Osteocyte (in vitro differentiated cells): ENCODE measurements at regions not wholly inside any gene's neighbourhood (a gene's known extent, or its start where the extent isn't known, plus 50 kb on each side); places are given as distances from the start of the nearest gene placed in this dataset.
A peak's percentile ranks its signal among the peaks of the same experiment; 100 is the strongest.

Experiments
- DNase-seq: peaks from one replicate; pipeline ENCODE4 v3.0.0; 2021; ENCODE audit warnings: mixed read lengths; ENCODE audit not compliant: unreplicated experiment; ENCODE audit errors: extremely low spot score
- H3K27ac Mint-ChIP-seq: one replicate; pipeline ENCODE4 v1.8.0; 2021; ENCODE audit warnings: mild to moderate bottlenecking, mixed read lengths; ENCODE audit not compliant: unreplicated experiment
- H3K27me3 Mint-ChIP-seq: one replicate; pipeline ENCODE4 v1.8.0; 2021; ENCODE audit warnings: mixed read lengths; ENCODE audit not compliant: unreplicated experiment
- H3K36me3 Mint-ChIP-seq: one replicate; pipeline ENCODE4 v1.8.0; 2021; ENCODE audit warnings: mixed read lengths; ENCODE audit not compliant: unreplicated experiment
- H3K4me1 Mint-ChIP-seq: one replicate; pipeline ENCODE4 v1.8.0; 2021; ENCODE audit warnings: mixed read lengths; ENCODE audit not compliant: unreplicated experiment
- H3K4me3 Mint-ChIP-seq: one replicate; pipeline ENCODE4 v1.8.0; 2021; ENCODE audit warnings: mild to moderate bottlenecking, moderate library complexity, mixed read lengths; ENCODE audit not compliant: unreplicated experiment
- H3K9me3 Mint-ChIP-seq: one replicate; pipeline ENCODE4 v1.8.0; 2021; ENCODE audit warnings: mixed read lengths; ENCODE audit not compliant: unreplicated experiment
- TF ChIP-seq, protein P1 (sequence below): fragments of 200-600 bp; sonication (generic); IDR thresholded peaks from 2 replicates; pipeline ENCODE4 v1.5.0; 2021; ENCODE audit warnings: antibody characterized with exemption, mild to moderate bottlenecking, moderate library complexity

DNA sequence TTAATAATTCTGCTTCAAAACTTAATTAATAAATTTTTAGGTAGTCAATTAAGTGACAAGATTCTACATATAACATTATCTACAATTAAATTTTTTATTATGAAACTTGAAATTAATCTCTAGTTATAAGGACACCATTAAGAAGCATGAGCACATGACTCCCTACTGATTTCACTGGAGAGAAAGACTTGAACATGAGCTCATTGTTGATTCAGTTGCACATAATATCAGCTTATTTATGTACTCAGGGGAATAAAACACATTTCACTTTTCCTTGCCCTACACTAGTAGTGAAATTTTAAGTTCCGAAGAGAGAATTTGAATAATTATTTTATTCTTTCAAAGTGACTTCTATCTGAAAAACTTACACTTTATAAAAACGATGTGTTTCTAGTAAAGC, 370.2 kb upstream of the EPHA7 start:
- TF ChIP-seq, protein P1, sequence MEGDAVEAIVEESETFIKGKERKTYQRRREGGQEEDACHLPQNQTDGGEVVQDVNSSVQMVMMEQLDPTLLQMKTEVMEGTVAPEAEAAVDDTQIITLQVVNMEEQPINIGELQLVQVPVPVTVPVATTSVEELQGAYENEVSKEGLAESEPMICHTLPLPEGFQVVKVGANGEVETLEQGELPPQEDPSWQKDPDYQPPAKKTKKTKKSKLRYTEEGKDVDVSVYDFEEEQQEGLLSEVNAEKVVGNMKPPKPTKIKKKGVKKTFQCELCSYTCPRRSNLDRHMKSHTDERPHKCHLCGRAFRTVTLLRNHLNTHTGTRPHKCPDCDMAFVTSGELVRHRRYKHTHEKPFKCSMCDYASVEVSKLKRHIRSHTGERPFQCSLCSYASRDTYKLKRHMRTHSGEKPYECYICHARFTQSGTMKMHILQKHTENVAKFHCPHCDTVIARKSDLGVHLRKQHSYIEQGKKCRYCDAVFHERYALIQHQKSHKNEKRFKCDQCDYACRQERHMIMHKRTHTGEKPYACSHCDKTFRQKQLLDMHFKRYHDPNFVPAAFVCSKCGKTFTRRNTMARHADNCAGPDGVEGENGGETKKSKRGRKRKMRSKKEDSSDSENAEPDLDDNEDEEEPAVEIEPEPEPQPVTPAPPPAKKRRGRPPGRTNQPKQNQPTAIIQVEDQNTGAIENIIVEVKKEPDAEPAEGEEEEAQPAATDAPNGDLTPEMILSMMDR = no peak
- DNase-seq = no peak
- Mint-ChIP-seq H3K27ac (peak overlapping the region; percentile 90), H3K36me3 (peaks cover 19% of the 10 kb centered on the region), H3K4me1 (peaks cover 86% of the 10 kb centered on the region), H3K27me3 (no peaks in the 10 kb centered on the region), H3K4me3 (no peak overlapping the region), H3K9me3 (no peaks in the 10 kb centered on the region)

DNA sequence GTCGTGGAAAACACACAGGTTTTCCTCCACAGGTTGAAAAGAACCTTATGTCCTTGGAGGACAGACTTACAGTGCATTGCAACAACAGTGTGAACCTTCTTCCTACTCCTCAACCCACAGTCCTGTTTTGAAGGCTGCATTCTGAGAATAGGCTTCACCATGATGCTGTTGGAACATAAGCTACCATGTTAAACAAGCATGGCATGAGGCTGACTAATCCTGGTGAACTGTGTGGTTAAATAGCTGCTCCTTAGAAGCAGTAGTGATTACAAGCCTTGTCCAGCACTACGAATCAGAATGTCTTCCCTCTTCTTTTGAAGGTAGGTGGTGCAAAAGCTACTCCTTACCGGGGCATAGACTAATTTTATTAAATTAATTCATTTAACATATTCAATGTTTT, 368.5 kb upstream of the EPHA7 start:
- H3K4me1 Mint-ChIP-seq = peaks cover 84% of the 10 kb centered on the region
- peak overlapping the region; percentile 100 for H3K27ac Mint-ChIP-seq
- TF ChIP-seq, protein P1 = no peak
- no peaks in the 10 kb centered on the region for H3K27me3 Mint-ChIP-seq
- H3K9me3 Mint-ChIP-seq = no peaks in the 10 kb centered on the region
- H3K36me3 Mint-ChIP-seq = peaks cover 18% of the 10 kb centered on the region
- DNase-seq = no peak
- no peak overlapping the region for H3K4me3 Mint-ChIP-seq

DNA sequence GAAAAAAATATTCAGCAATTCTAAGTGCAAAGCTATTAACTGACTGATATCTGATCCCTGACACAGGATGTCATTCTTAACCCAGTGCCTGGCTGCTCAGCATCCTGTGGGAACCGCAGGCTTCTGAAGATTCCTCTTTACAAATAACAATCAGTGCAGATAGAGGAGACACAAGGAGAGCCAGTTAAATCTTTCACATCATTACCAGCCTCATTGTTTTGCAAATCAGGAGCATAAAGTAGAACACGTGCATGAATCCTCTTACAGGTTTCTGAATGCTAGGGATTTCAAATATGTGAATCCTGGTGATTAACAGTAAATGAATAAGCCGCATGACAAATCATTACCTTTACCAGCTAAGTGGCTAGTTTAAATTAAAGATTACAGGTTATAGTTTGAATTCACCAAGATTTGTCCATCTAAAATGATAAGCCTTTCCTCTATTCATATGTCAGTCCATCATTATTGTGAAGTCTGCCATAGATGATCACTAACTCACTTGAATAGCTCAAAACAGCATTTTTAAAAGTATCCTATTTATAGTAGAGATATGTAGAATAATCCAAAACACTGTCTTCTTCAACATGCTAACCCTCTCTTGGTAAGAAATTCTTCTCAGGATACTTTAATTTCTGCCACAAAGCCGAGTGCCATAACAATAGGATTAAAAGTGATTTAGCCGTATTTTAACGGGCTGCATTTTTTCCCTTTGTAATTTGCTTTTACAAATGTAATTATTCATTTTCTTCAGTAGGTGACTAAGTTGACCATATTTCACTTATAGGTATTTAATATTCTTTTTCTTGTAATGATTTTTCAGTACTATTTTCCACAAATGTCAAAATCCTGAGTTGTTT, 367.3 kb upstream of the EPHA7 start:
- H3K27ac Mint-ChIP-seq = peak overlapping the region; percentile 100
- no peaks in the 10 kb centered on the region for H3K9me3 Mint-ChIP-seq
- H3K4me1 Mint-ChIP-seq = peaks cover 86% of the 10 kb centered on the region
- TF ChIP-seq, protein P1 = no peak
- peak overlapping the region; percentile 50 for H3K4me3 Mint-ChIP-seq
- no peaks in the 10 kb centered on the region for H3K27me3 Mint-ChIP-seq
- no peak for DNase-seq
- H3K36me3 Mint-ChIP-seq = peaks cover 18% of the 10 kb centered on the region

DNA sequence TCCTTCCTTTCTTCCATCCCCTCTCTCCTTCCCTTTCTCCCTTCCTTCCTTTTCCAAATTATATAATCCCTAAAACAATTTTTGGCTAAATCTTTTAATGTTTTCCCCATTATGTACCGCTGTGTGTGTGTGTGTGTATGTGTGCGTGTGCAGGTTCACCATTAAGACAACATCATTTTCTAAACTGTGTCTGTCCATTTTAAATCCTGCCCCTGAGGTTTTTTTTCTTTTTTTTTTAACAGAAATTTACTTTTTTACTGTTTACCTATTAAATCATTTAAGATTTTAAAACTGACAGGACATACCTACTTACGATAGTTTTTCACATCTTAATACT, 366.3 kb upstream of the EPHA7 start:
- H3K27me3 Mint-ChIP-seq = no peaks in the 10 kb centered on the region
- H3K4me1 Mint-ChIP-seq = peaks cover 85% of the 10 kb centered on the region
- DNase-seq = no peak
- H3K27ac Mint-ChIP-seq = peak overlapping the region; percentile 100
- H3K36me3 Mint-ChIP-seq = peaks cover 22% of the 10 kb centered on the region
- TF ChIP-seq, protein P1 = no peak
- H3K9me3 Mint-ChIP-seq = no peaks in the 10 kb centered on the region
- peak overlapping the region; percentile 67 for H3K4me3 Mint-ChIP-seq

DNA sequence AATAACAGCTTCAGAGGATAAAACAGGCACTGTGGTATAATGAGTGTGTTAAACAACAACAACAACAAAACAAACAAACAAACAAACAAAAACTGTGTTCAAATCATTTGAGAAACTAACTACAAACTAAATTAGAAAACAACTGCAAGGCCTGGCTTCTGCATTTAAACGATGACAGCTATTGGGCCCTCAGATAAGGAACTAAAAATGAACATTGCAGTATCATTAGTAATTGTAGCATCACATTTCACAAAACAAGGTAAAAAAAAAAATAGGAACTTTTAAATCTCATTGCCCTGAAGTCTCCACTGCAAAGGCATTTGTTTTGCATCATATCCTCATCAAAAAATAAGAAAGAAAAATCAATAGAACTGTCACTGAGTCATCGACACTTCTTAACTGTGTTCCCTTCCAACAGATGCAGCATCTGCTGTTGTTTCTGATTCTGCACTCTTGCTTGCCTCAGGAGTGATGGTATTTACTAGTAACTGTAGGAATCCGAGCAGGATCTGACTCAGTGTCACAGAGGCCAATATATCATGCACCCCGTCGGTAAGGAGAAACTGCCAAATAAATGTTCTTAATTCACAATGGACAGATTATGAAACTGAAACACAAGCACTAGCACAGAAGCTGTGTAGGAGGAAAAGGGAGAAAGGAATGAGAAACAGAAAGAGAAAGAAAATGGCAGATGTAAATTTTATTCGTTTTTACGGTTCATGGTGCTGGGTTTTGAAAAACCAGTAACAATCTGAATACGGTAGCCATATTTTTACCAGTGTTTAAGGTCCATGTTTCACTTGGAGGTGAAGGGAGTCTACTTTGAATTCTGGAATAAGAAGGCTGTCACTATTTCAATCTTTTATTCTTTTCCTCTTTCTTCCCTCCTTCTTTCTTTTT, 365.7 kb upstream of the EPHA7 start:
- Mint-ChIP-seq H3K36me3 (peaks cover 21% of the 10 kb centered on the region), H3K27me3 (no peaks in the 10 kb centered on the region), H3K4me3 (peak overlapping the region; percentile 67), H3K9me3 (no peaks in the 10 kb centered on the region), H3K4me1 (peaks cover 83% of the 10 kb centered on the region), H3K27ac (peak overlapping the region; percentile 100)
- no peak for DNase-seq
- TF ChIP-seq, protein P1 = no peak
